Activated CD4-positive, alpha-beta T cell treated with anti-CD3 and anti-CD28 coated beads, Interleukin-2, Interleukin-6, amounts not matched to agents 100 ng/mL and 50 ng/mL, durations not matched to agents 16 hours and 8 hours (primary cell): ENCODE measurements at regions not wholly inside any gene's neighbourhood (a gene's known extent, or its start where the extent isn't known, plus 50 kb on each side); places are given as distances from the start of the nearest gene placed in this dataset.

ENCODE experiments used
- DNase-seq: peaks from one replicate; pipeline ENCODE4 v3.0.0-alpha.2; 2020

DNA sequence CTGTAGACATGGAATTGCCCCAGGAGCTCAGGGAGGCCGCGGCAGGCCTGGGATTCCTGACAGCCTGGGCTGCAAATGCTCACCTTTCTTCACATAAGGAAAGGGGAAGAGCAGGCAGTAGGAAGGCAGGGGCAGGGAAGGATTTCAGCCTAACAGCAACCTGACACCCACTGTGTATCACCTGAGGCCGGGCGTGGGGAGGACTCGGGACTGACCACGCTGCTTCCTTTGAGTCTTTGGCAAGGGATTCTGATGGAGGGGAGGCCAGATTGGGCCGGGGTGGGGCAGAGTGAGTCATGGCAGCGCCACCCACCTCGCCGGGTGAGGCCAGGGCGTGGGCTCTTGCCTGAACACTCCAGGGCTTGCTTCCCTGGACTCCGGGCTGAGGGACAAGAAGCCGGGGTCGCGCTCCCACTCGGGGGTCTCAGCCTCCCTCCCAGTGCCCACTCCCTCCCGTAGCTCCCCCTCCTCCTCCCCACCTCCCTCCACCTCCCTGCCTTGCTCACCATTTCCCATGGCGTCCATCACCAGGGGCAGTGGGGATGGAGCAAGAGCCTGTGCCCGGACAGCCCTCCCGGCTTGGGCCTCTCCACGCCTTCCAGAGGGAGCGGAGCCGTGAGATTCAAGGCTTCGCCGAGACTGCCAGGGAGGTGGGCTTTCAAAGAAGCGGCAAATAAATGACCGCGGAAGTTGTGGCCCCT lies 247.9 kb upstream of the RTL1 start:
- DNase-seq = no peak

DNA sequence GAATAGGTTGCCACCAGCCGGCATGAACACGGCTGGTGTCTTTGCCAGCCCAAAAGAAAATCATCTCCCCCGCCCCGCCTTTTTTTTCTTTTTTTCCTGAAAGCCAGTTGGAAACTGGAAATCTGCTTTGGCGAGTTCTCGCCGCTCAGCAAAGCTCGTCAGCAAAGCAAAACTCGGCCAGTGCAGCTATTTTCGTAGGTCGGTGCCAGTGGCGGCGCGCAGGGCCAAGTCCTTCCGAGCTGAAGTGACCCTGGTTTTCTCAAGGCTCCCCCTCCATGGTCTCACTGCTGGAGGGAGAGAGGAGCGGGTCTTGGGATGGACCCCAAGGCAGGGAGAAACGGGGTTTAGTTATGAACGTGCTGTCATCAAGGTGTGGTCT lies 248.4 kb upstream of the RTL1 start:
- DNase-seq = no peak

DNA sequence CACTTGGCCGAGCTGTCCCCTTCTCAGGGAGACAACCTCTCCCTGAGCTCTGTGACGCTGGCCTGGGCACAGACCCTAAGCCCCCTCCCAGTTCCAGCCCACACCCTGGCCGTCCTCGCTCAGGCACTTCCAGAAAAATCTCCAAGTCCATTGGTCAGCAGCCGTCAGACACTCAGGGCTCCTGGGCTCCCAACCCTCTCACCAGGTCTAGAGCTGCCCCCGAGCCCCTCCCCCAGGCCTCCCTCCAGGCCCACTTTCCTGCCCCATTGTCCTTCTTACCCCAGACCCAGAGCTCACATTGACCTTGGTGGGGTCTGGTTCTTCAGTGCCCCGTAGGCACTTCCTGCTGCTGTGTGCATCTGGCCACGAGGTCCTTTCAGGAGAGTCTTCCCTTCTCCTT lies 249.3 kb upstream of the RTL1 start:
- no peak for DNase-seq

- no peak for DNase-seq
Measured at GRCh38 chr14:101153691-101154090, 250.2 kb upstream of the RTL1 start.

GRCh38 chr14:101155575-101155974 lies 252.1 kb upstream of the RTL1 start:
- no peak for DNase-seq

GRCh38 chr14:101167428-101167827 lies 263.9 kb upstream of the RTL1 start:
- DNase-seq = no peak

- no peak for DNase-seq
Measured at GRCh38 chr14:101169267-101169666, 265.7 kb upstream of the RTL1 start.

DNA sequence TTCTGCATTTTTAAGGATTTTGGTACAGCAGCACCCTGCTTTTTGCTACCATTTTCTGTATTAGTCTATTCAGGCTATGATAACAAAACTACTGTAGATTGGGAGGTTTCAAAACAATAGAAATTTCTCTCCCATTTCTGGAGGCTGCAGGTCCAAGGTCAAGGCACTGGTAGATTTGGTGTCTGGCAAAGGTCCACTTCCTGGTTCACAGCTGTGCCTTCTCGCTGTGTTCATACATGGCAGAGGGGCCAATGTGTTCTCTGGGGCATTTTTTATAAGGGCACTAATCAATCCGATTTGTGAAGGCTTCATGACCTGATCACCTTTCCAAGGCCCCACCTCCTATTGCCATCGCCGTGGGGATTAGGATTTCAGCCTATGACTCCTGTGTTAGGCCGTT lies 268.1 kb upstream of the RTL1 start:
- no peak for DNase-seq

DNA sequence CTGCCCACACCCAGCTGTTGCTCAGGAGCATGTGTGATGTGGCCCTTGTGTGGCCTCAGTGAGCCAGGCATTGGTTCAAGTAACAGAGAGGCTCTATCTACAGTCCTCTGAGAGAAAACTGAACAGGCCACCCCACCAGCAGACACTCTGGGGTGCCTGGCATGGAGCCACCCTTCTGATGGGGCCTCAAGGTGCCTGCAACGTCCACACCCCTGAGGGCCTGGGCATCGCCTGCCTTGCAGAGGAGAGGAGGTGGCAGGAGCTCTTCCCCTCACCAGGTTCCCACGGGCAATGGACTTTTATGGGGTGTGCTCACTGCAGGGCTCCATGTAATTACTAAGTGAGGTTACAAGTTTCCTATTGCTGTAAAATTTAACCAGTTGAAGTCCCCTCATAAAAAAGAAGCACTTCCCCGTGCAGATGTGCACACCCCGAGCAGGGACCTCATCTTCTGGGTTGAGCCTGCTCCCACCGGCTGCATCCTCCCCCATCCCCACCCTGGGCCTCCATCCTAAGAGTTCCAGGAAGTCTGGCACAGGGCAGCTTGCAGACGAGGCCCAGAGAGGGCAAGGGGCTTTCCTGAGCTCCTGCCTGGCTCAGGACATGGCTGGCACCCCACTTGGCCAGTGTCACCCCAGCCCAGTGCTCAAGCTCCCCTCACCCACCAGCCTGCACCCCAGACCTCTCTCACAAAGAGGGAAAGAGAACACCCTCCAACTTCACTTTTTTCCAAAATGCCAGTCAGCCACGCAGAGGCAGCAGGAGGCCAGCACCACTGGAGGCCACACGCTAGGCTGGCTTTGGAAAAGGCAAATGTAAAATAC lies 270.4 kb upstream of the RTL1 start:
- no peak for DNase-seq

- no peak for DNase-seq
Measured at GRCh38 chr14:101174522-101174838, 271.0 kb upstream of the RTL1 start.

- no peak for DNase-seq
Measured at GRCh38 chr14:101174980-101175606, 271.6 kb upstream of the RTL1 start.

DNA sequence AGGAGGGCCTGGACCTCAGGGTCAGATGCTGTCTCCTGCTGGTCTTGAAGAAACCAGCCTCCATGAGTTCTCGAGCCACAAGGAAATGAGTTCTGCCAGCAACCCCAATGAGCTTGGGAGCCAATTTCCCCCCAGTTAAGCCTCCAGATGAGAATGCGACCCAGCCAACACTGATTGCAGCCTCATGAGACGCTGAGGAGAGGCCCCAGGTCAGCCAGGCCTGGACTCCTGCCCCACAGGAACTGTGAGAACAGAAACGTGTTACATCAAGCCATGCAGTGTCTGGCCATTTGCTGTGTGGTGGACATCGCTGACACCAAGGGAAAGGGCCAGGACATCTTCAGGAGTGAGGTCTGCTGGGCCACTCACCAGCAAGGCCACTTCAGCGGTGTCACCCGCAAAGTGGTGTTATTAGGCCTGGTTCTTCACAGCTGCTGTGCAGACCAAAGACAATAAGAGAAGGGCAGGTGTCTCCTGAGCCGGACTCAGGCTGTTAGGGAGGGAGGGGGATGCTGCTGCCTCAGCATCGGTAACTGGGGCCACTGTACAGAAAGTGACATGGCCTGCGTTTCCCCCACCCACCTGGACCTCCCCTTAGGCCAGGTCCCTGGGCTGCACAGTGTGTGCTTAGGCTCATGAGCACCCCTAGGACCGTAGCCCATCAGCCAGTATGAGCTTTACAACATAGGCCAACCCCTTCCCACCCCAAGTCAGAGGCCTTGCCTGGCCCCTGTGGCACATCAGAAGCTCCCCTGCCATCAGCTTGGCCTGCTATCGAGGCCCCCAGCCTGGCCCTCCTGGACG lies 272.4 kb upstream of the RTL1 start:
- no peak for DNase-seq

DNA sequence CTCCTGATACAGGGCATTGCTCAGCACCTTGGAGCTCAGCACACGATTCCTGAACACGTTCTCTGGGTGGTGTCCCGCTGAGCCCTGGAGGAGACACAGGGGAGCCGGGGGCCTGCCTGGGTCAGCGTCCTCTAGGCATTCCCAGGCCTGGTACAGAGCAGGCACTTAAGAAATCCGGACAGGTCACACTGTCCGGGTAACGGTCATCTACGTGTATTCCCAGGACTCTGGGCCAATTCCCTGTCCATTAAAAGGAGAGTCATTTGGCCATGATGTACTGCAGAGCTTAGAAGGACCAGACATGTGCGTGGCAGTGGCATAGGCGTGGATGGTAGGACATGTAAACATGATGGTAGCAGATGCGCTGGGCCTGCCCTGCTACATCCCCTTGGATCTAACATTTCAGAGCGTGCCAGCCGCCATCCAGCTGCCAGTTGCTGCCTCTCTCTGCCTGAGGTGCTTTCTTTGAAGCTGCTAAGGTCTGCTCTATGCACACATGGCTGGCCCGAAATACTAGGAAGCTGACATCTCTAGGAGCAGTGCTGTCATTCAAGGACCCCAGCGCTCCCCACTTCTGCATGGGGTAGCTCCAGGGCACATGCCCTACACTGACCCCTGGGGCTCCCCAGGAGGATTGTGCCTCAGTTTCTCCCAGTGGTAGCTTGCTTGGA lies 273.1 kb upstream of the RTL1 start:
- no peak for DNase-seq

DNA sequence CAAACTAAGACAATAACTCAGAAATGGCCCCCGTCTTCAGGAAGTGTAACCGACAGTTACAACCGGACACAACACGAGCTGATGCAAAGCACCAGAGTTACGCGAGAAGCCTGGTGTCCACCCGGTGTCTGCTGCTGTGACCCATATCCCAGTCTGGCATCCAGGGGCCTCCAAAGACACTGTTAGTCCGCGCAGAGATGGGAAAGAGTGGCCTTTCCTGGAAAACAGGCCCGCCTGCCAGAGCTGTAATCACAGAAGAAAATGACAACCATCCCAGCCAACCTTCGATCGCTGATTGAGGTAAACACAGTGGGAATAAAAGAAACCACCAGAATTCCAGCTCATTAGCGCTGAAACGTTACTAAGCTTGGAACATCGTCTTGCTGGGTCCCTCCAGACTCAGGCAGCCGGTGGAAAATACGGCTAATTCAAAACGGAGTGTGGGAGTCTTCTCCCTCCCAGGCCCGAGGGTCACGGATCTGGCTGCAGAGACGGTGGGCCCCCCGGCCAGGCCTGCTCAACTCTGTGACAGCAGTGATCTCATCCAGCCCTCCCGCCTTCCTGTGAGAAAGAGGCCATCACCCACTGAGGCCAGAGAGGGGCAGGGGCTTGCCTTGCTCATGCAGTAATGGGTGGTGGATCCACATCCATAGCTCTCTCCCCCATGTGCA lies 273.9 kb upstream of the RTL1 start:
- no peak for DNase-seq

GRCh38 chr14:101178184-101179072 lies 274.9 kb upstream of the RTL1 start:
- DNase-seq = no peak

GRCh38 chr14:101179691-101180211 lies 276.2 kb upstream of the RTL1 start:
- no peak for DNase-seq

GRCh38 chr14:101181446-101182313 lies 278.2 kb upstream of the RTL1 start:
- DNase-seq = no peak

DNA sequence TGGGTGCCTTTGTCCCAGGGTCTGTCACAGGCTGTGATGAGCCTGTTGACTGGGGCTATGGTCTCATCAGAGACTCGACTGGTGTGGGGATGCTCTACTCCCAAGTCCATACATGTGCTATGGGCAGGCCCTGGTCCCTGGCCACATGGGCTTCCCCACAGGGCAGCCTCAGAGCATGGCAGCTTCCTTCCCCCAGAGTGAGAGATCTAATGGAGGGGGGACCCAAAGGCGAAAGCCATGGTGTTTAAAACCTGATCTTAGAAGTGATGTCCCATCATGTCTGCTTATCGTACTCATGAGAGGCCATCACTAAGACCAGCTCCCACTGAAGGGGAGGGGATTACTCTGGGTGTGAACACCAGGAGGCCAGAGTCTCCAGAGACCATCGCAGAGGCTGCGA lies 279.0 kb upstream of the RTL1 start:
- no peak for DNase-seq

GRCh38 chr14:101183376-101184103 lies 280.0 kb upstream of the RTL1 start:
- no peak for DNase-seq
